AG04450 (cell line): ENCODE measurements at regions not wholly inside any gene's neighbourhood (a gene's known extent, or its start where the extent isn't known, plus 50 kb on each side); places are given as distances from the start of the nearest gene placed in this dataset. TPM values are rescaled to one million over a fixed set of nuclear protein-coding genes. Genes with fewer than 3 reads are reported as not detected.
"Not testable (repeated sequence)": the region's sequence is repeated elsewhere in the genome, so short reads cannot be mapped to it uniquely, and the experiment has no call there.

Experiments
- CTCF ChIA-PET: fragments of 300-600, 350-600 bp; formaldehyde crosslinking; extraction: SDS; loops from one replicate; lab custom pipeline; 2022; ENCODE audit warnings: antibody characterized with exemption, inconsistent platforms; lab: Charles Lee
- POLR2A ChIA-PET: fragments of 350-600 bp; formaldehyde crosslinking; extraction: SDS; loops from one replicate; lab custom pipeline; 2021; ENCODE audit warnings: antibody characterized with exemption, inconsistent platforms; lab: Yijun Ruan, JAX
- DNase-seq: peaks from one replicate; pipeline ENCODE4 v3.0.0-alpha.2; 2011; ENCODE audit warnings: low read depth, low spot score
- H3K27ac ChIP-seq: one replicate; pipeline ENCODE4 v1.5.1; 2012; ENCODE audit warnings: low read depth, low read length, control low read depth
- H3K27me3 ChIP-seq: one replicate; pipeline ENCODE4 v1.6.0; 2012; ENCODE audit warnings: low read length; ENCODE audit not compliant: control insufficient read depth, insufficient read depth
- H3K4me3 ChIP-seq: 2 replicates; pipeline ENCODE4 v1.5.1; 2011; ENCODE audit warnings: mild to moderate bottlenecking, low read depth, low read length, control low read depth
- H3K9me3 ChIP-seq: 2 replicates; pipeline ENCODE4 v1.5.1; 2012; ENCODE audit warnings: low read length; ENCODE audit not compliant: control insufficient read depth, insufficient read depth
- small RNA-seq: library from RNA; depleted of rRNA; stranded (forward); fragments of <200 nt; gene quantifications from one replicate; pipeline ENCODE3, GENCODE V24; 2012; ENCODE audit warnings: low read depth; ENCODE audit not compliant: insufficient read length

- H3K27ac ChIP-seq = not testable (repeated sequence)
Measured at GRCh38 chr1:146292424-146292823, 63.6 kb upstream of the NOTCH2NLA start.

GRCh38 chr1:146287881-146288280 is 59.1 kb upstream of the NOTCH2NLA start:
- H3K4me3 ChIP-seq, POLR2A ChIA-PET, H3K27ac ChIP-seq, H3K27me3 ChIP-seq, CTCF ChIA-PET, H3K9me3 ChIP-seq, DNase-seq: not testable (repeated sequence)

More at GRCh38 chr1:146292424-146292823, 63.6 kb upstream of the NOTCH2NLA start:
- CTCF ChIA-PET, H3K4me3 ChIP-seq, POLR2A ChIA-PET, H3K9me3 ChIP-seq, H3K27me3 ChIP-seq, DNase-seq: not testable (repeated sequence)

GRCh38 chr1:146284760-146285159 is 55.9 kb upstream of the NOTCH2NLA start:
- H3K4me3 ChIP-seq, POLR2A ChIA-PET, H3K27ac ChIP-seq, H3K27me3 ChIP-seq, H3K9me3 ChIP-seq, DNase-seq, CTCF ChIA-PET: not testable (repeated sequence)

- CTCF ChIA-PET, POLR2A ChIA-PET, H3K27ac ChIP-seq, H3K27me3 ChIP-seq, DNase-seq, H3K4me3 ChIP-seq, H3K9me3 ChIP-seq: not testable (repeated sequence)
Measured at GRCh38 chr1:146283527-146283880, 54.7 kb upstream of the NOTCH2NLA start.

- CTCF ChIA-PET, H3K4me3 ChIP-seq, POLR2A ChIA-PET, DNase-seq, H3K9me3 ChIP-seq, H3K27ac ChIP-seq, H3K27me3 ChIP-seq: not testable (repeated sequence)
Measured at GRCh38 chr1:146282807-146283526, 54.1 kb upstream of the NOTCH2NLA start.

- H3K9me3 ChIP-seq, H3K27me3 ChIP-seq, H3K4me3 ChIP-seq, H3K27ac ChIP-seq, POLR2A ChIA-PET, DNase-seq, CTCF ChIA-PET: not testable (repeated sequence)
Measured at GRCh38 chr1:146281522-146281921, 52.7 kb upstream of the NOTCH2NLA start.

GRCh38 chr1:146278758-146279157 is 49.9 kb upstream of the NOTCH2NLA start:
- DNase-seq, CTCF ChIA-PET, H3K9me3 ChIP-seq, POLR2A ChIA-PET, H3K27me3 ChIP-seq, H3K4me3 ChIP-seq, H3K27ac ChIP-seq: not testable (repeated sequence)

Small RNAs in the stretch of these regions (small RNA-seq; reads per million reads assigned to genes)
- gene RF00003 (44.4 reads per million, percentile 84 among the genes with 10 or more reads in this experiment), gene RF00619 (not detected), gene RNA5SP536 (not detected), gene RNU6-1071P (not detected)
